Fibroblast of pulmonary artery (primary cell): ENCODE measurements at regions not wholly inside any gene's neighbourhood (a gene's known extent, or its start where the extent isn't known, plus 50 kb on each side); places are given as distances from the start of the nearest gene placed in this dataset.
"Not testable (repeated sequence)": the region's sequence is repeated elsewhere in the genome, so short reads cannot be mapped to it uniquely, and the experiment has no call there.

Experiments
- DNase-seq: peaks from one replicate; pipeline ENCODE4 v3.0.0-alpha.2; 2010; ENCODE audit warnings: low read depth
- H3K4me3 ChIP-seq: replicated peaks from 2 replicates; pipeline ENCODE4 v1.5.1; 2011; ENCODE audit warnings: low read depth, mild to moderate bottlenecking, control low read depth, low read length, moderate library complexity
- CTCF ChIP-seq: IDR thresholded peaks from 2 replicates; pipeline ENCODE4 v1.5.1; 2011; ENCODE audit warnings: mild to moderate bottlenecking, control low read depth, low read length, inconsistent platforms; ENCODE audit errors: missing control alignments

GRCh38 chr4:79607979-79608378, 200.0 kb upstream of the GK2 start:
- no peak for TF ChIP-seq CTCF
- no peak for DNase-seq
- H3K4me3 ChIP-seq = no peak overlapping the region

GRCh38 chr4:79604152-79604551, 196.1 kb upstream of the GK2 start:
- no peak overlapping the region for H3K4me3 ChIP-seq
- TF ChIP-seq CTCF = no peak

GRCh38 chr4:79603681-79604080, 195.7 kb upstream of the GK2 start:
- TF ChIP-seq CTCF = no peak
- H3K4me3 ChIP-seq = no peak overlapping the region
- no peak for DNase-seq

More at GRCh38 chr4:79604152-79604551, 196.1 kb upstream of the GK2 start:
- DNase-seq = no peak

- no peak for DNase-seq
- no peak for TF ChIP-seq CTCF
- no peak overlapping the region for H3K4me3 ChIP-seq
These were observed 191.7 kb upstream of the GK2 start for GRCh38 chr4:79599691-79600090.

- TF ChIP-seq CTCF = no peak
- H3K4me3 ChIP-seq = no peak overlapping the region
- DNase-seq = no peak
These were observed 190.8 kb upstream of the GK2 start for GRCh38 chr4:79598801-79599200.

GRCh38 chr4:79598214-79598613, 190.2 kb upstream of the GK2 start:
- no peak for DNase-seq
- no peak overlapping the region for H3K4me3 ChIP-seq
- TF ChIP-seq CTCF = no peak

- no peak overlapping the region for H3K4me3 ChIP-seq
- peak; percentile 50 for DNase-seq
- no peak for TF ChIP-seq CTCF
These were observed 189.2 kb upstream of the GK2 start for GRCh38 chr4:79597266-79597665.

GRCh38 chr4:79592218-79592617, 184.2 kb upstream of the GK2 start:
- not testable (repeated sequence) for H3K4me3 ChIP-seq, DNase-seq
